ENCODE measurements at regions not wholly inside any gene's neighbourhood (a gene's known extent, or its start where the extent isn't known, plus 50 kb on each side); places are given as distances from the start of the nearest gene placed in this dataset.

GRCh38 chrX:5829469-5829868 is 399.2 kb downstream of the NLGN4X start:
- no peak for DNase-seq

DNA sequence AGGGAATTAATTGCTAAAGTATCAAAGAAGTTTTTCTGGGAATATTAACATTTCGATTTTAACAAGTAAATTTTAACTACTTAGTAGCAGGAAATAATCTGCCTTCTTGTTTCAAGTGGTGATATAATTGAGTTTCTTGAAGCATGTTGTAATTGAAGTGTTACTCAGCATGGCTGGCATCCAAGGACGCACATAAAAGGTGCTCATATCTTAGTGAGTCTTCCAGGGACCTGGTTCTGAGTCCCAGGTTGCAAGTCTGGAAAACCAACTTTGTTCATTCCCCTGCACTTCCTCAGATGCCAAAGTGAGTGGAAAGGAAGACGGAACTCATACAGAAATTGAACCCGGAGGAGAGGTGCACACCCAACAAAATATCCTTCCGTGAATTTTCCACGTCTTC is 399.6 kb downstream of the NLGN4X start:
- DNase-seq: no peak

DNA sequence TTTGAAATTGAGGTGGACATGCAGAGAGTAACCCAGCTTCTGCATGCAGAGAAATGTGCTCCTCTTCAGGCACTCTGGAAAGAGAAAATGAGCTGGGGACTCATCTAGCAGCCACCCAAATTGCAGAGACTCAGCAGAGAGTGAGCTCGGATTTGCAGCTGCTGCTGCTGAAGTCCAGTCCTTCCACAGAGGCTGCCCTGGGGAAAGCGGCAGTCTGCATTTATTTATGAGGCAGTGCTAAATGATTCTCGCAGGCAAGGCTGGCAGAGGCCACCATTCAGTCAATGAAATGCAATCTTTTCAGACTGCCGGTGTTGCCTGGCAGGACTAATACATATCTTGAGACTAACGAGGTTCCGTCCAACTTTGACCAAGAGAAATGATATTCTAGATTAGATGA is 404.8 kb downstream of the NLGN4X start:
- no peak for DNase-seq

DNA sequence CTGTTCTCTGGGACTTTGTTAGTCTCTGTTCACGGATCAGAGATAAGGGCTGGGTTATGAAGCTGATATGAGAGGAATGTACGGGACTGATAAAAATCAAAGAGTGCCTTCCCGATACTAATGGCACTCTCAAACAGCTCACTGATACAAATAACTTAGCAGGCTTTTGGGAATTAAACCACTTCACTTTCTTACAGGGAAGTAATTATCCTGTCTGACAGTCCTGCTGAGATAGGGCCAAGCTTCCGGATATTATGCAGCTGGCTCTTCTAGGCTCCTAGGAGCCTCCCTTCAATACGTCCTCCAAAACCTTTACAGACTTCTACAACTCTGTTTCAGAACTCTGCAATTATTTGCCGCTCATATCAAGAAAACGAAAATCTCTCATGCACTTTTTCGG is 418.0 kb downstream of the NLGN4X start:
- DNase-seq: no peak

DNA sequence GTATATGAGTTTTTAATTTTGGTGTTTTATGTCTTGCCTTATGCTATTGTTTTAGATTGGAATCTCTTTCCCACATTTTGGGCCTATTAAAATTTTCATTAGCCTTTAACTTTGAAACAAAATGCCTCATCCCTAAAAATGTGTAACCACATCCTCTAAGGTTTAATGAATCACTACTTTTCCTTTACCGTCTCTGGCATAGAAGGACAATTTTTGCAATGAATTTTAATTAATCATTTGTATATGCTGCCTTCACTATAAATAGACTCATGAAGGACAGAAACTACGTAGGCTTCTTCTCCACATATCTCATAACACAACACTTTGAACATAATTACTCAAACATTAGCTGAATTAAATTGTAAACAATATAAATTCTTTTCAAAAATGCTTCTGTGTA is 421.5 kb downstream of the NLGN4X start:
- DNase-seq: no peak

- no peak for DNase-seq
These were observed 426.3 kb downstream of the NLGN4X start for GRCh38 chrX:5802391-5802790.

DNA sequence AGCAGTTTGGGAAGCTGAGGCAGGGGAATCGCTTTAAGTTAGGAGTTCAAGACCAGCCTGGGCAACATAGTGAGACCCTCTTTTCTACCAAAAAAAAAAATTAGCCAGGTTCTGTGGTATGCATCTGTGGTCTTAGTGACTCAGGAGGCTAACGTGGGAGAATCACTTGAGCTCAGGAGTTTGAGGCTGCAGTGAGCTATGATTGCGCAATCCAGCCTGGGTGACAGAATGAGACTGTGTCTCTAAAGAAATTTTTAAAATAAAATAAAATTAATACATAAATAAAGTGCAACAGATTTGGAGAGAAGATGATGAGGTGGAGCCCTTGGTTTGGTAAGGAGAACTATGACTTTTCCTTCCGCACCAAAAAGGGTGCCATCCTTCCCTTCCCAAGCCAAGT is 436.9 kb downstream of the NLGN4X start:
- DNase-seq: no peak

DNA sequence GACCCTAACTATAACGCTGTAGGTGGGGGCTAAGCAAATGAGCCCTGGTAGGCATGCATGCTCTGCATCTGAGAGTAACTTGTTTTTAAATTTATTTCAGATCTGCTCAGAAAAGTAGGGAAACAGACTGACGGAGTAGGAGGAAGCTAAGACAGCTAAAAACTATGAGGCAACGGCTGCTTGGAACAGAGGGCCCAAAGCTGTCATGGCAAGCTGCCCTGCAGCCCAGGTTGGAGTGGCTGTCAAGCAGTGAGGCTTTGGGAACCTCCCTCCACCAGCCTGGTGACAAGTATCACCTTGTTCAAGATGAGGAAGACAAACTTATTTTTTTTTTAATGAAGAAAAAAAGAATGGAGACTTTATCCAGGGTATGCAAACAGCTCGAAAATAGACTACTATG is 439.8 kb downstream of the NLGN4X start:
- no peak for DNase-seq

GRCh38 chrX:5780821-5781220 is 447.8 kb downstream of the NLGN4X start:
- no peak for DNase-seq

- DNase-seq: no peak
These were observed 452.7 kb downstream of the NLGN4X start for GRCh38 chrX:5775846-5776430.

GRCh38 chrX:5774446-5774845 is 454.2 kb downstream of the NLGN4X start:
- DNase-seq: no peak

- DNase-seq: no peak
These were observed 457.2 kb downstream of the NLGN4X start for GRCh38 chrX:5771441-5771840.

DNA sequence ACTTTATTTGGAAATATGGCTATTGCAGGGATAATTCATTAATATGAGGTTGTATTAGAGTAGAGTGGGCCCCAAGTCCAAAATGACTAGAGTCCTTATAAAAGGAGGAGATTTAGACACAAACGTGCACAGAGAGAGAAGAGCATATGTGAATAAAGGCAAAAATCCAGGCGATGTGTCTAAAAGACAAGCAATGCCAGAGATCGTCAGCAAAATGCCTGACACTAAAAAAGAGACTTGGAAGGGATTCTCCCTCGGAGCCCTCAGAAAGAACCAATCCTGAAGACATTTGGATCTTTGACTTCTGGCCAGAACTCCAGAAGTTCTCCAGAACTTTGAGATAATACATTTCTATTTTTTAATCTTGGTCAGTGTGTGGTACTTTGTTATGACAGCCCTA is 472.1 kb downstream of the NLGN4X start:
- DNase-seq: no peak

- DNase-seq: no peak
These were observed 475.4 kb downstream of the NLGN4X start for GRCh38 chrX:5753291-5753690.

DNA sequence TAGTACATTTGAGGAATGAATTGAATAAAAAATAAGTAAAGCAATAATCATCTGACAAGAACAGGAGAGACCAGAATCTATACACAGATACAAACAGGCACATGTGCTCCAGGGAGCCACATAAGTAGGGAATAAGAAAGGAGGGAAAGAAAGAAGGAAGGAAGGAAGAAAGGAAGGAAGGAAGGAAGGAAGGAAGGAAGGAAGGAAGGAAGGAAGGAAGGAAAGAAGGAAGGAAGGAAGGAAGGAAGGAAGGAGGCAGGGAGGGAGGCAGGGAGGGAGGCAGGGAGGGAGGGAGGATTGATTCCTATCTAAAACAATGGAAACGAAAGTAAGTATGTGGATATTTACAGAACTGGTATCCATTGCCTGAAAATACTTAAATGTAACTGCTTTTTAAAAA is 475.8 kb downstream of the NLGN4X start:
- no peak for DNase-seq

DNA sequence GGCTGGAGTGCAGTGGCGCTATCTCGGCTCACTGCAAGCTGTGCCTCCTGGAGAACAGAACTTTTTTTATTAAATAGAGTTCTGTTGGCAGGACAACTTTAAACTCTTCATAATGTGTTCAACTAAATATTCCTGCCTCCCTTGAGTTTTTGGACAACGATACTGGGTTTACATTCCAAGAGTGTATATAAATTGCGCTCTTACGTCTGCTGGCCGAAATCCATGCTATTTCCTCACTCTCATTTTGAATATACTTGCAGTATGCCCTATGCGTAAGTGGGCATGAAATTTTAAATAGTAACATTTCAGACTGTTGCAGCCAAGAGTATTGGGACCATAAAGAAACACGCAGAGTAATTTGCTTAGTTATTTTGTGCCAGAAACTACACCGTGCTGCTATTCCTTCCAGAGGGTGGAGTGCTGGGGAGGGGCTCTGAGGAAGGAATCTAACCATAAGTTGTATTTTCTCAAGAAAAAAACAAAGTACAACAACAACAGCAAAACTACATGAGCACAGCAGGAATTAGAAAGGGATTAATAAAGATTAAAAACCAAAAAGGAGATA is 480.0 kb downstream of the NLGN4X start:
- DNase-seq: no peak

DNA sequence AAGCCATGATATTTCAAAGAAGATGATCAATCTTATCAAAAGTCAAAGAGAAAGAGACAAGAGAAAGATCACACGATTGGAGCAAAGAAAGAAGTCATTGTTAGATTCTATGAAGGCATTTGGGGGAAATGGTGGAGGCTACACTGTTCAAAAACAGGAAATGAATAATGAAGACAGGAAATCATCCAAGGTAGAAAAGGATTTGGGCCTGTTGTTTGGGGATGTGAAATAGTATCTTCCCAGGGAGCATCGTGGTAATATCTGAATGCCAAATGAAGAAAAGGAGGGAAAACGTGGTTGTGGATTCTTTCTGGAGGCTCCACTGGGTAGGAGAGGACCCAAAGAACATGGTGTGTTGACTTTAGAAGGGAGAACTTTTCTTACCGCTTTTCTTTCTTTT is 482.4 kb downstream of the NLGN4X start:
- no peak for DNase-seq

- DNase-seq: no peak
These were observed 495.2 kb downstream of the NLGN4X start for GRCh38 chrX:5733501-5733900.

- no peak for DNase-seq
These were observed 498.1 kb downstream of the NLGN4X start for GRCh38 chrX:5730556-5730955.

DNA sequence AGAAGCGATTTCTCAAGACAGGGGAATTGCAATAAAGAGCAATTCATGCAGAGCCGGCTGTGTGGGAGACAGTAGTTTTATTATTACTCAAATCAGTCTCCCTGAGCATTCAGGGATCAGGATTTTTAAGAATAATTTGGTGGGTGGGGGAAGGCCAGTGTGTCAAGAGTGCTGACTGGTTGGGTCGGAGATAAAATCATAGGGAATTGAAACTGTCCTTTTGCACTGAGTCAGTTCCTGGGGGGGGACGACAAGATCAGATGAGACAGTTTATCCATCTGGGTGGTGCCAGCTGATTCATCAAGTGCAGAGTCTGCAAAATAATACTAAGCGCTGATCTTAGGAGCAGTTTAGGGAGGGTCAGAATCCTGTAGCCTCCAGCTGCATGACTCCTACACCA is 502.4 kb downstream of the NLGN4X start:
- no peak for DNase-seq

DNA sequence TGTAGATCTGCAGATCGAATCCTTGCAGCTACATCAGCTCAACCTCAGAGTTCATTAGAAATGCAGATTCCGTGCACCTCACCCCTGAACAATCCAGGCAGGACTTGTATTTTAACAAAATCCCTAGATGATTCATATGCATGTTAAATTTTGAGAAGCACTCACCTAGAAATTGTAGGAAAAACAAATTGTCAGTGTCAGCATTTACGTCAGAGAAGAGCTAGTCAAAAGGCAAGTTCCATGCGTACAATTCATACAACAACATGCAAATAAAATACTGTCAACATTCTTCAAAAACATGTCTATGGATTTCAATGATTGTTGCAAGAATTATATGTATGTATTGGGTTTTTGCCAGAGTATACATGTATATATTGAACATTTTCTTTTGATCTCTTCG is 504.5 kb downstream of the NLGN4X start:
- no peak for DNase-seq

DNA sequence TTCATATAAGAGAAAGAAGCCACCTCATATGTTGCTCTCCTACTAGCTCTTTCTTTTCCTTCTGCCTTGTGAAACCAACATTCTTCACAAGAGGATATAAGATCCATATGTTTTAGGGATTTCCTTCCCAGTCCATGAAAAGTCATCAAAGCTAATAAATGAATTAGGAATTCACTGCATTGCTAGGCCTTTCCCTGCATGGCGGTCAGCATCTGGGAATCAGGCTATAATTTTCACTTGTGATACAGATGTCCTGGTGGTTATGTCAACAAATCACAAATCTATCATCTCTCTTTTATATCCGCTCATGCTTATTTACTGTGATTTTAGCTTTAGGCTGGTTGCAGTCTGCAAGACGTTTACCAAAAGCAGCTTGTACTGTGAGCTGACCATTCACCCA is 510.0 kb downstream of the NLGN4X start:
- DNase-seq: peak; percentile 10

DNA sequence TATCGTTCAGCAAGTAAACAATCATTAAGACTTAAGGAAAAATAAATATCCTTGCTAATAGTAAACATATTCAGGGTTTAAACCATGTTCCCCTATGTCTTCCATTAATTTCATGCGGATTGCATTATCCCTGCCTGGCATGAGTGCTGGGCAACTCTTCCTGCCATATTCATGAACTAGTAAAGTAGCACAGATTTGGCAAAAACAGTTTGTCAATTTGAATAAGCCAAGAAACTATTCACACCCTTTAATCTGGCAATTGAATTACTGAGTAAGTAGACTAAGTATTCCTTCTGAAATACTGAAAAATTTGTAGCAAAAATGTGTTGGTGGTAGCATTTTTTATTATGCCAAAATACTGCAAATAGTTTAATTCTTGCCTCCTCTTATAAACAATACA is 512.0 kb downstream of the NLGN4X start:
- DNase-seq: no peak

- DNase-seq: no peak
These were observed 520.4 kb downstream of the NLGN4X start for GRCh38 chrX:5708251-5708650.

DNA sequence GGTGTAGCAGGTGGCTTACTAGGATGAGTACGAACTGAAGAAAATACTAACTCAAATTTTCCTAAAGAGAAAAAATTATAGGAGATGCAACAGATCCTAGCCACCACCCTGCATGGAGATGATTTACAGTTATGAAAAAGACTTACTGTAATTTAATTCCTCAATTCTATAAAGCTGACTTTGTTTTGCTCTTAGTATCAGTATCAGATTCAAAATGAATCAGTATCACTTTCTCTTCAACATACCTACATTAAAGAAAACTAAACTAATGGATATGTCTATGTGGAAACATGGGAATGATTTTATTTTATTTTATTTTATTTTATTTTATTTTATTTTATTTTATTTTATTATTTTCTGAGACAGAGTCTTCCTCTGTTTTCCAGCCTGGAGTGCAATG is 525.8 kb downstream of the NLGN4X start:
- DNase-seq: no peak
